ENCODE measurements at regions not wholly inside any gene's neighbourhood (a gene's known extent, or its start where the extent isn't known, plus 50 kb on each side); places are given as distances from the start of the nearest gene placed in this dataset.

DNA sequence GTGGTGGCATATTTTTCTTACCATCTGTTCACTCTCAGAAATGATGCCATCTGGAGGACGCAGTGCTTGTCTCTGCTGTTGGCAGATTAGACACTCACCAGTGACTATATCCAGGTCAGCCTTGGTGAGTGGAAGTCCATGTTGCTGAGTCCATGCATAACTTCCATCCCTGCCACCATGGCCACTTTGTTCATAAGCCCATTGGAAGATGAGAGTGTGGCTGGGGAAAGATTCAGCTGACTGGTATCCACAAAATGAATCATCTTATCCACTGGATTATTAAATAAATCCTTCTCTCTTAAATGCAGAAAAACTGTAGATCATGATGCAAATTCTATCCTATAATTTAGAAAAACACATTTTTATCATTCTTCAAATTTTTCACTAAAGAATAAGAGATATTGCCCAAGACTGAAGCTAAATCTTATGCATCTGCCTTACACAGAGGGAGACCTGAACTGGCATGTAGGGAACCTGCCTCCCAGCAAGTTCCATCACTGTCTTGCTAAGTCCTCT lies 726.9 kb downstream of the TNS3 start (continued):
- TF ChIP-seq, protein P1, sequence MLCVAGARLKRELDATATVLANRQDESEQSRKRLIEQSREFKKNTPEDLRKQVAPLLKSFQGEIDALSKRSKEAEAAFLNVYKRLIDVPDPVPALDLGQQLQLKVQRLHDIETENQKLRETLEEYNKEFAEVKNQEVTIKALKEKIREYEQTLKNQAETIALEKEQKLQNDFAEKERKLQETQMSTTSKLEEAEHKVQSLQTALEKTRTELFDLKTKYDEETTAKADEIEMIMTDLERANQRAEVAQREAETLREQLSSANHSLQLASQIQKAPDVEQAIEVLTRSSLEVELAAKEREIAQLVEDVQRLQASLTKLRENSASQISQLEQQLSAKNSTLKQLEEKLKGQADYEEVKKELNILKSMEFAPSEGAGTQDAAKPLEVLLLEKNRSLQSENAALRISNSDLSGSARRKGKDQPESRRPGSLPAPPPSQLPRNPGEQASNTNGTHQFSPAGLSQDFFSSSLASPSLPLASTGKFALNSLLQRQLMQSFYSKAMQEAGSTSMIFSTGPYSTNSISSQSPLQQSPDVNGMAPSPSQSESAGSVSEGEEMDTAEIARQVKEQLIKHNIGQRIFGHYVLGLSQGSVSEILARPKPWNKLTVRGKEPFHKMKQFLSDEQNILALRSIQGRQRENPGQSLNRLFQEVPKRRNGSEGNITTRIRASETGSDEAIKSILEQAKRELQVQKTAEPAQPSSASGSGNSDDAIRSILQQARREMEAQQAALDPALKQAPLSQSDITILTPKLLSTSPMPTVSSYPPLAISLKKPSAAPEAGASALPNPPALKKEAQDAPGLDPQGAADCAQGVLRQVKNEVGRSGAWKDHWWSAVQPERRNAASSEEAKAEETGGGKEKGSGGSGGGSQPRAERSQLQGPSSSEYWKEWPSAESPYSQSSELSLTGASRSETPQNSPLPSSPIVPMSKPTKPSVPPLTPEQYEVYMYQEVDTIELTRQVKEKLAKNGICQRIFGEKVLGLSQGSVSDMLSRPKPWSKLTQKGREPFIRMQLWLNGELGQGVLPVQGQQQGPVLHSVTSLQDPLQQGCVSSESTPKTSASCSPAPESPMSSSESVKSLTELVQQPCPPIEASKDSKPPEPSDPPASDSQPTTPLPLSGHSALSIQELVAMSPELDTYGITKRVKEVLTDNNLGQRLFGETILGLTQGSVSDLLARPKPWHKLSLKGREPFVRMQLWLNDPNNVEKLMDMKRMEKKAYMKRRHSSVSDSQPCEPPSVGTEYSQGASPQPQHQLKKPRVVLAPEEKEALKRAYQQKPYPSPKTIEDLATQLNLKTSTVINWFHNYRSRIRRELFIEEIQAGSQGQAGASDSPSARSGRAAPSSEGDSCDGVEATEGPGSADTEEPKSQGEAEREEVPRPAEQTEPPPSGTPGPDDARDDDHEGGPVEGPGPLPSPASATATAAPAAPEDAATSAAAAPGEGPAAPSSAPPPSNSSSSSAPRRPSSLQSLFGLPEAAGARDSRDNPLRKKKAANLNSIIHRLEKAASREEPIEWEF (IDR thresholded peaks at IDR 0.05; ENCODE audit: insufficient replicate concordance, low read depth, low read length) = no peak
- no peak for TF ChIP-seq JUND (IDR thresholded peaks at IDR 0.05; ENCODE audit: low read depth, low read length)
- TF ChIP-seq, protein P2, sequence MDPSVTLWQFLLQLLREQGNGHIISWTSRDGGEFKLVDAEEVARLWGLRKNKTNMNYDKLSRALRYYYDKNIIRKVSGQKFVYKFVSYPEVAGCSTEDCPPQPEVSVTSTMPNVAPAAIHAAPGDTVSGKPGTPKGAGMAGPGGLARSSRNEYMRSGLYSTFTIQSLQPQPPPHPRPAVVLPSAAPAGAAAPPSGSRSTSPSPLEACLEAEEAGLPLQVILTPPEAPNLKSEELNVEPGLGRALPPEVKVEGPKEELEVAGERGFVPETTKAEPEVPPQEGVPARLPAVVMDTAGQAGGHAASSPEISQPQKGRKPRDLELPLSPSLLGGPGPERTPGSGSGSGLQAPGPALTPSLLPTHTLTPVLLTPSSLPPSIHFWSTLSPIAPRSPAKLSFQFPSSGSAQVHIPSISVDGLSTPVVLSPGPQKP (IDR thresholded peaks at IDR 0.05; ENCODE audit: low read depth, low read length) = no peak
- TF ChIP-seq FOS (IDR thresholded peaks at IDR 0.05; ENCODE audit: borderline replicate concordance, extremely low read depth, insufficient read length) = no peak
- TF ChIP-seq ZNF622 (IDR thresholded peaks at IDR 0.05) = no peak

DNA sequence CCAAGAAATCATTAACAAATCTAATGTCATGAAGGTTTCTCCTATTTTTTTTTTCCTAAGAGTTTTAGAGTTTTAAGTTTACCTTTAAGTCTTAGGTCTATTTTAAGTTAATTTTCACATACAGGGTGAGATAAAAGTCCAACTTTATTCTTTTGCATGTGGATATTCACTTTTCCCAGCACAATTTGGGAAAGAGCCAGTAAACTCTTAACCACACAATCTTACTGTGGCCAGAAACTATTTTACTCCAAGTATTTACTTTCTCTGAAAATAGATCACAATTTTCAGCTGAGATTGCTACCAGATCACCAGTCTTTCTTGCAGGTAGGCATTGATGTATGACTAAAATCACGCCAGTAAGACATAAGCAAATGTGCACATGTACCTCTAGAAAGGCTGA lies 728.5 kb downstream of the TNS3 start:
- Histone ChIP-seq H3K4me1 (ENCODE audit: control insufficient read depth, insufficient read depth, low read length) (no peaks in the 10 kb centered on the region), H3K27me3 (replicated peaks in 1 of 2; ENCODE audit: control insufficient read depth in 2 of 2, insufficient read depth in 2 of 2, low read length in 1 of 2) (no peaks in the 10 kb centered on the region), H3K36me3 (ENCODE audit: control insufficient read depth in 2 of 2, insufficient read depth in 2 of 2, low read length in 1 of 2) (no peaks in the 10 kb centered on the region), H3K4me3 (no peak overlapping the region), H3K79me2 (ENCODE audit: control insufficient read depth, insufficient read depth, low read length) (no peaks in the 10 kb centered on the region), H3K9ac (ENCODE audit: control insufficient read depth, insufficient read depth, low read length) (no peak overlapping the region), H3K9me3 (replicated peaks; ENCODE audit: control insufficient read depth, insufficient read depth, low read length) (no peaks in the 10 kb centered on the region), H2AFZ (ENCODE audit: control insufficient read depth, low read depth, low read length) (no peak overlapping the region), H3K4me2 (ENCODE audit: control insufficient read depth, insufficient read depth) (no peak overlapping the region), H3K27ac (ENCODE audit: control insufficient read depth, insufficient read depth) (no peak overlapping the region), H4K20me1 (ENCODE audit: control insufficient read depth, insufficient read depth) (no peaks in the 10 kb centered on the region)
- FAIRE-seq = no peak
- POLR2A ChIA-PET = no interaction called here
- DNase-seq (ENCODE audit: low read depth, low spot score) = no peak
- RAD21 ChIA-PET (ENCODE audit: unreplicated experiment) = no interaction called here
- SMC1A ChIA-PET (ENCODE audit: uncharacterized antibody, unreplicated experiment) = interaction anchor here (0.7 to 1.4 kb wide), 3 partner anchors 44 to 930 kb away, joined by 3 to 4 read pairs (median 3); no protein-coding TSS in a partner anchor
- BruUV-seq (replicated peaks) = no TSS peak
- in situ Hi-C loops (cut with MboI) (no loop called here), intact Hi-C loops (cut with micrococcal nuclease; ENCODE audit: unreplicated experiment) (no loop called here)
- 0% methylated on average over 1 of the region's 1 CpG for WGBS (ENCODE audit: insufficient coverage, insufficient replicate concordance, low lambda C conversion rate, missing lambda C conversion rate)
- CTCF ChIA-PET = interaction anchor here (1.4 kb wide), 1 partner anchor 13 kb away, joined by 3 read pairs; no protein-coding TSS in a partner anchor
- ATAC-seq = no peak
- no peak for TF ChIP-seq CBX3 (IDR thresholded peaks at IDR 0.05; ENCODE audit: borderline replicate concordance, low read depth)
- TF ChIP-seq, protein P3, sequence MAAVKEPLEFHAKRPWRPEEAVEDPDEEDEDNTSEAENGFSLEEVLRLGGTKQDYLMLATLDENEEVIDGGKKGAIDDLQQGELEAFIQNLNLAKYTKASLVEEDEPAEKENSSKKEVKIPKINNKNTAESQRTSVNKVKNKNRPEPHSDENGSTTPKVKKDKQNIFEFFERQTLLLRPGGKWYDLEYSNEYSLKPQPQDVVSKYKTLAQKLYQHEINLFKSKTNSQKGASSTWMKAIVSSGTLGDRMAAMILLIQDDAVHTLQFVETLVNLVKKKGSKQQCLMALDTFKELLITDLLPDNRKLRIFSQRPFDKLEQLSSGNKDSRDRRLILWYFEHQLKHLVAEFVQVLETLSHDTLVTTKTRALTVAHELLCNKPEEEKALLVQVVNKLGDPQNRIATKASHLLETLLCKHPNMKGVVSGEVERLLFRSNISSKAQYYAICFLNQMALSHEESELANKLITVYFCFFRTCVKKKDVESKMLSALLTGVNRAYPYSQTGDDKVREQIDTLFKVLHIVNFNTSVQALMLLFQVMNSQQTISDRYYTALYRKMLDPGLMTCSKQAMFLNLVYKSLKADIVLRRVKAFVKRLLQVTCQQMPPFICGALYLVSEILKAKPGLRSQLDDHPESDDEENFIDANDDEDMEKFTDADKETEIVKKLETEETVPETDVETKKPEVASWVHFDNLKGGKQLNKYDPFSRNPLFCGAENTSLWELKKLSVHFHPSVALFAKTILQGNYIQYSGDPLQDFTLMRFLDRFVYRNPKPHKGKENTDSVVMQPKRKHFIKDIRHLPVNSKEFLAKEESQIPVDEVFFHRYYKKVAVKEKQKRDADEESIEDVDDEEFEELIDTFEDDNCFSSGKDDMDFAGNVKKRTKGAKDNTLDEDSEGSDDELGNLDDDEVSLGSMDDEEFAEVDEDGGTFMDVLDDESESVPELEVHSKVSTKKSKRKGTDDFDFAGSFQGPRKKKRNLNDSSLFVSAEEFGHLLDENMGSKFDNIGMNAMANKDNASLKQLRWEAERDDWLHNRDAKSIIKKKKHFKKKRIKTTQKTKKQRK (IDR thresholded peaks at IDR 0.05; ENCODE audit: low read depth, low read length) = no peak
- TF ChIP-seq ZZZ3 (IDR thresholded peaks at IDR 0.05; ENCODE audit: control insufficient read depth, insufficient read length, low read depth) = no peak
- TF ChIP-seq KLF5 (IDR thresholded peaks at IDR 0.05; ENCODE audit: partially characterized antibody) = no peak
